PC-3 (cell line): ENCODE measurements at regions not wholly inside any gene's neighbourhood (a gene's known extent, or its start where the extent isn't known, plus 50 kb on each side); places are given as distances from the start of the nearest gene placed in this dataset.

Source experiments
- ATAC-seq: fragments of 200-7000 bp; cut with Tn5 transposase; 2 replicates; pipeline ENCODE4 v1.9.1; 2020; ENCODE audit warnings: mild to moderate bottlenecking, moderate library complexity
- BruUV-seq: library from RNA; stranded (reverse); fragments of 400-500 nt; replicated peaks from 2 replicates; lab custom pipeline; 2021; lab: Mats Ljungman, UMichigan
- CTCF ChIA-PET: fragments of 300-600 bp; sonication (Branson Sonifier 250); formaldehyde crosslinking; loops from one replicate; lab custom pipeline; 2022; ENCODE audit warnings: antibody characterized with exemption; lab: Charles Lee
- POLR2A ChIA-PET: fragments of 300-600 bp; sonication (Branson Sonifier 250); formaldehyde crosslinking; loops from one replicate; lab custom pipeline; 2022; ENCODE audit warnings: antibody characterized with exemption; ENCODE audit not compliant: unreplicated experiment; lab: Charles Lee
- DNase-seq: peaks from one replicate; pipeline ENCODE4 v3.0.0-alpha.2; 2015
- H2AFZ ChIP-seq: fragments of 300-600 bp; sonication (generic); 2 replicates; pipeline ENCODE4 v1.6.0; 2016; ENCODE audit warnings: antibody characterized with exemption, low read length
- H3F3A ChIP-seq: fragments of 300-600 bp; sonication (generic); one replicate; pipeline ENCODE4 v1.6.0; 2017; ENCODE audit warnings: antibody characterized with exemption, low read length, control low read depth, mild to moderate bottlenecking; ENCODE audit not compliant: unreplicated experiment
- H3K27ac ChIP-seq: fragments of 300-600 bp; sonication (generic); 2 replicates; pipeline ENCODE4 v1.5.1; 2016; ENCODE audit warnings: mild to moderate bottlenecking, low read length
- H3K27me3 ChIP-seq: fragments of 300-600 bp; sonication (generic); 2 replicates; pipeline ENCODE4 v1.6.1; 2016; ENCODE audit warnings: low read length, mixed read lengths
- H3K36me3 ChIP-seq: fragments of 300-600 bp; sonication (generic); 2 replicates; pipeline ENCODE4 v1.6.1; 2016; ENCODE audit warnings: low read depth, mixed run types, low read length, mixed read lengths
- H3K4me1 ChIP-seq: fragments of 300-600 bp; sonication (generic); 2 replicates; pipeline ENCODE4 v1.5.1; 2016; ENCODE audit warnings: low read length; ENCODE audit not compliant: insufficient read depth
- H3K4me2 ChIP-seq: fragments of 300-600 bp; sonication (generic); 2 replicates; pipeline ENCODE4 v1.6.0; 2016; ENCODE audit warnings: low read length
- H3K4me3 ChIP-seq: fragments of 300-600 bp; sonication (generic); 2 replicates; pipeline ENCODE4 v1.5.1; 2016; ENCODE audit warnings: mild to moderate bottlenecking, low read length, mixed read lengths
- H3K79me2 ChIP-seq: fragments of 300-600 bp; sonication (generic); 2 replicates; pipeline ENCODE4 v1.6.1; 2017; ENCODE audit warnings: low read length, mixed read lengths
- H3K9ac ChIP-seq: fragments of 300-600 bp; sonication (generic); 2 replicates; pipeline ENCODE4 v1.6.0; 2016; ENCODE audit warnings: mild to moderate bottlenecking, low read length
- H3K9me2 ChIP-seq: fragments of 300-600 bp; sonication (generic); replicated peaks from 2 replicates; pipeline ENCODE4 v1.6.1; 2016; ENCODE audit warnings: mixed run types, low read length, mixed read lengths
- H3K9me3 ChIP-seq: fragments of 300-600 bp; sonication (generic); 2 replicates; pipeline ENCODE4 v1.6.1; 2016; ENCODE audit warnings: low read length, mixed read lengths
- H4K20me1 ChIP-seq: fragments of 300-600 bp; sonication (generic); 2 replicates; pipeline ENCODE4 v1.6.1; 2016; ENCODE audit warnings: low read length, mixed read lengths
- CTCF ChIP-seq: fragments of 300-600 bp; sonication (generic); conservative IDR thresholded peaks from 2 replicates; pipeline ENCODE4 v1.5.1; 2017; ENCODE audit warnings: antibody characterized with exemption, low read depth, mild to moderate bottlenecking, low read length
- EZH2 ChIP-seq: fragments of 300-600 bp; sonication (generic); IDR thresholded peaks from one replicate; pipeline ENCODE4 v1.6.1; 2017; ENCODE audit warnings: antibody characterized with exemption, mild to moderate bottlenecking, low read length; ENCODE audit not compliant: unreplicated experiment
- EZH2phosphoT487 ChIP-seq: fragments of 300-600 bp; sonication (generic); IDR thresholded peaks from 2 replicates; pipeline ENCODE4 v1.6.1; 2018; ENCODE audit warnings: mild to moderate bottlenecking, antibody characterized with exemption, low read length, borderline replicate concordance
- intact Hi-C: fragments of 100-400 bp; cut with micrococcal nuclease; formaldehyde crosslinking; loops from 2 replicates; pipeline ENCODE4 v1.9.0; 2023

DNA sequence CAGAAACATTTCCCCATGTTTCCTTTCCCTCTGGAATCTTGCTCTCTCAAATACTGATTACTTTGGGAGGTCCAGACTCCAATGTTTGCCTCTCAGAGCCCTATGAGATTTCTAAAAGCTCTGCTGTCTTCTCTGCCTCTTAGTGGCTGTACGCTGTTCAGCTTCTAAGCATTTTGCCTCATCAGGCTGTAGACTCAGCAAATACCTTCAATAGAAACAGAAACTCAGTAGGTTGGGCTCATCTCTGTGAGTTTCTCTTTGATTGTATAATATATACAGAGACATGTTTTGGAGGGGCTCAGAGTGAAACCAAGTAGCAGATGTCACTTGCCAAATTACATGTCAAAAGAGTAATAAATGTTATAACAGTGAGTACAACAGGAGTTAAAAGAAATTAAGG lies 380.8 kb upstream of the MEIS2 start:
- Histone ChIP-seq H4K20me1 (no peaks in the 10 kb centered on the region), H3K79me2 (no peaks in the 10 kb centered on the region), H3K4me3 (no peak overlapping the region), H3K27ac (no peak overlapping the region), H3K36me3 (no peaks in the 10 kb centered on the region), H2AFZ (no peak overlapping the region), H3F3A (no peaks in the 10 kb centered on the region), H3K4me2 (no peak overlapping the region), H3K9me3 (no peaks in the 10 kb centered on the region), H3K27me3 (no peaks in the 10 kb centered on the region), H3K9me2 (no peaks in the 10 kb centered on the region), H3K9ac (no peak overlapping the region), H3K4me1 (no peaks in the 10 kb centered on the region)
- no TSS peak for BruUV-seq
- intact Hi-C loops: no loop called here
- TF ChIP-seq EZH2 (no peak), CTCF (no peak)
- ATAC-seq (no peak), DNase-seq (no peak)
- ChIA-PET CTCF (no interaction called here), POLR2A (no interaction called here)

DNA sequence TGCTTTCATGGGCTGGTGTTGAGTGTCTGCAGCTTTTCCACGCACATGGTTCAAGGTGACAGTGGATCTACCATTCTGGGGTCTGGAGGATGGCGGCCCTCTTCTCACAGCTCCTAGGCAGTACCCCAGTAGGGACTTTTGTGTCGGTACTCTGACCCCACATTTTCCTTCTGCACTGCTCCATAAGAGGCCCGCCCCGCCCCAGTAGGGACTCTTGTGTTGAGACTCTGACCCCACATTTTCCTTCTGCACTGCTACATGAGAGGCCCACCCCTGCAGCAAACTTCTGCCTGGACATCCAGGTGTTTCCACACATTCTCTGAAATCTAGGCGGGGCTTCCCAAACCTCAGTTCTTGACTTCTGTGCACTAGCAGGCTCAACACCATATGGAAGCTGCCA lies 383.4 kb upstream of the MEIS2 start:
- no peaks in the 10 kb centered on the region for H3K9me2 ChIP-seq
- intact Hi-C loops: no loop called here
- no TSS peak for BruUV-seq
- DNase-seq (no peak), ATAC-seq (no peak)
- no peak overlapping the region for H3K9ac ChIP-seq
- H3K9me3 ChIP-seq: no peaks in the 10 kb centered on the region
- H3K4me1 ChIP-seq: no peaks in the 10 kb centered on the region
- H3K27me3 ChIP-seq: no peaks in the 10 kb centered on the region
- POLR2A ChIA-PET: no interaction called here
- no peak overlapping the region for H3K4me3 ChIP-seq
- H3K79me2 ChIP-seq: no peaks in the 10 kb centered on the region
- TF ChIP-seq CTCF (no peak), EZH2phosphoT487 (no peak), EZH2 (no peak)
- no peak overlapping the region for H3K4me2 ChIP-seq
- no peak overlapping the region for H2AFZ ChIP-seq
- no peak overlapping the region for H3K27ac ChIP-seq
- CTCF ChIA-PET: no interaction called here
- no peaks in the 10 kb centered on the region for H3F3A ChIP-seq
- no peaks in the 10 kb centered on the region for H4K20me1 ChIP-seq
- no peaks in the 10 kb centered on the region for H3K36me3 ChIP-seq

DNA sequence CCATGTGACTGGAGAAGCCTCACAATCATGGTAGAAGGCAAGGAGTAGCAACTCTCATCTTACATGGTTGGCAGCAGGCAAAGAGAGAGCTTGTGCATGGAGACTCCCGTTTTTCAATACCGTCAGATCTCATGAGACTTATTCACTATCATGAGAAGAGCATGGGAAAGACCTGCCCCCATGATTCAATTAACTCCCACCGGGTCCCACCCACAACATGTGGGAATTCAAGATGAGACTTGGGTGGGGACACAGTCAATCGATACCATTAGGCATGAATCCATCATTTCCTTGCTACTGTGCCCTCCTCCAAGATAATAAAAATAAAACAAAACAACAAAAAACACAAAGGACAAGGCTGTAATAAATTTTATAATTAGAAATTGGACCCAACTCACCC lies 384.7 kb upstream of the MEIS2 start:
- ChIA-PET POLR2A (no interaction called here), CTCF (no interaction called here)
- Histone ChIP-seq H3K9ac (no peak overlapping the region), H3K4me1 (no peaks in the 10 kb centered on the region), H4K20me1 (no peaks in the 10 kb centered on the region), H3K27me3 (peaks cover 5% of the 10 kb centered on the region; the same call in 1 of the 2 replicates), H3K36me3 (no peaks in the 10 kb centered on the region), H3K27ac (no peak overlapping the region), H3K9me3 (no peaks in the 10 kb centered on the region), H3K4me2 (no peak overlapping the region), H3K79me2 (no peaks in the 10 kb centered on the region), H3K4me3 (no peak overlapping the region), H2AFZ (no peak overlapping the region), H3F3A (no peaks in the 10 kb centered on the region), H3K9me2 (no peaks in the 10 kb centered on the region)
- DNase-seq (no peak), ATAC-seq (no peak)
- TF ChIP-seq EZH2: no peak
- TF ChIP-seq EZH2phosphoT487: no peak
- TF ChIP-seq CTCF: no peak
- intact Hi-C loops: no loop called here
- BruUV-seq: no TSS peak
